ENCODE measurements at regions not wholly inside any gene's neighbourhood (a gene's known extent, or its start where the extent isn't known, plus 50 kb on each side); places are given as distances from the start of the nearest gene placed in this dataset.

- H3K27me3 ChIP-seq (ENCODE audit: insufficient read depth in 3 of 3, low read length in 2 of 3), result no peaks in the 10 kb centered on the region
- TF ChIP-seq CTCF (IDR thresholded peaks at IDR 0.05), result no peak
- H3K36me3 ChIP-seq (ENCODE audit: insufficient read depth in 1 of 2, low read depth in 1 of 2), result no peaks in the 10 kb centered on the region
- no peak overlapping the region for H3K4me3 ChIP-seq
- no peaks in the 10 kb centered on the region for H3K9me3 ChIP-seq
- no peaks in the 10 kb centered on the region for H3K4me1 ChIP-seq
- DNase-seq (no peak), ATAC-seq (no peak)
- H3K27ac ChIP-seq, result no peak overlapping the region
- intact Hi-C loops (cut with DNase I), result no loop called here
- 84 to 87% (median 86%) methylated on average over 1 of the region's 1 CpG for WGBS, 3 donors
These were observed 227.8 kb upstream of the CXXC4 start for GRCh38 chr4:104722467-104722866.

- no peaks in the 10 kb centered on the region for H3K27me3 ChIP-seq (ENCODE audit: insufficient read depth in 3 of 3, low read length in 2 of 3)
- TF ChIP-seq CTCF (IDR thresholded peaks at IDR 0.05), result no peak
- 87 to 90% (median 87%) methylated on average over 5 of the region's 5 CpGs for WGBS, 3 donors
- H3K9me3 ChIP-seq, result no peaks in the 10 kb centered on the region
- no peak for ATAC-seq
- H3K4me3 ChIP-seq, result no peak overlapping the region
- intact Hi-C loops (cut with DNase I), result no loop called here
- no peaks in the 10 kb centered on the region for H3K4me1 ChIP-seq
- no peaks in the 10 kb centered on the region for H3K36me3 ChIP-seq (ENCODE audit: insufficient read depth in 1 of 2, low read depth in 1 of 2)
- H3K27ac ChIP-seq, result no peak overlapping the region
- DNase-seq, result no peak
These were observed 231.3 kb upstream of the CXXC4 start for GRCh38 chr4:104726002-104726401.

- ATAC-seq (no peak), DNase-seq (no peak)
- no peak overlapping the region for H3K27ac ChIP-seq
- H3K4me1 ChIP-seq, result no peaks in the 10 kb centered on the region
- no peaks in the 10 kb centered on the region for H3K9me3 ChIP-seq
- no peaks in the 10 kb centered on the region for H3K27me3 ChIP-seq (ENCODE audit: insufficient read depth in 3 of 3, low read length in 2 of 3)
- TF ChIP-seq CTCF (IDR thresholded peaks at IDR 0.05), result no peak
- no peak overlapping the region for H3K4me3 ChIP-seq
- H3K36me3 ChIP-seq (ENCODE audit: insufficient read depth in 1 of 2, low read depth in 1 of 2), result no peaks in the 10 kb centered on the region
- WGBS, 3 donors, result 85 to 92% (median 87%) methylated on average over 3 of the region's 3 CpGs
- intact Hi-C loops (cut with DNase I), result no loop called here
These were observed 232.9 kb upstream of the CXXC4 start for GRCh38 chr4:104727643-104728042.

GRCh38 chr4:104728380-104729122 is 233.9 kb upstream of the CXXC4 start:
- TF ChIP-seq CTCF (IDR thresholded peaks at IDR 0.05), result no peak
- Histone ChIP-seq H3K27ac (no peak overlapping the region), H3K27me3 (ENCODE audit: insufficient read depth in 3 of 3, low read length in 2 of 3) (no peaks in the 10 kb centered on the region), H3K9me3 (no peaks in the 10 kb centered on the region), H3K4me1 (no peaks in the 10 kb centered on the region), H3K36me3 (ENCODE audit: insufficient read depth in 1 of 2, low read depth in 1 of 2) (no peaks in the 10 kb centered on the region), H3K4me3 (no peak overlapping the region)
- intact Hi-C loops (cut with DNase I), result no loop called here
- DNase-seq, result no peak
- WGBS, 3 donors, result 50 to 71% (median 57%) methylated on average over 3 of the region's 3 CpGs
- no peak for ATAC-seq

GRCh38 chr4:104732766-104733165 is 238.1 kb upstream of the CXXC4 start:
- Histone ChIP-seq H3K9me3 (no peaks in the 10 kb centered on the region), H3K27ac (no peak overlapping the region), H3K4me3 (no peak overlapping the region), H3K36me3 (ENCODE audit: insufficient read depth in 1 of 2, low read depth in 1 of 2) (no peaks in the 10 kb centered on the region), H3K27me3 (ENCODE audit: insufficient read depth in 3 of 3, low read length in 2 of 3) (no peaks in the 10 kb centered on the region), H3K4me1 (no peaks in the 10 kb centered on the region)
- ATAC-seq, result no peak
- intact Hi-C loops (cut with DNase I), result no loop called here
- no peak for TF ChIP-seq CTCF (IDR thresholded peaks at IDR 0.05)
- DNase-seq, result no peak

All from psoas muscle (tissue), 7 donors.